Activated CD4-positive, CD25-positive, alpha-beta regulatory T cell treated with anti-CD3 and anti-CD28 coated beads, Interleukin-2, amount 50 U/mL, for 72 hours (primary cell): ENCODE measurements at regions not wholly inside any gene's neighbourhood (a gene's known extent, or its start where the extent isn't known, plus 50 kb on each side); places are given as distances from the start of the nearest gene placed in this dataset.
"Not testable (repeated sequence)": the region's sequence is repeated elsewhere in the genome, so short reads cannot be mapped to it uniquely, and the experiment has no call there.

Experiments used
- DNase-seq: peaks from one replicate; pipeline ENCODE4 v3.0.0; 2021

DNA sequence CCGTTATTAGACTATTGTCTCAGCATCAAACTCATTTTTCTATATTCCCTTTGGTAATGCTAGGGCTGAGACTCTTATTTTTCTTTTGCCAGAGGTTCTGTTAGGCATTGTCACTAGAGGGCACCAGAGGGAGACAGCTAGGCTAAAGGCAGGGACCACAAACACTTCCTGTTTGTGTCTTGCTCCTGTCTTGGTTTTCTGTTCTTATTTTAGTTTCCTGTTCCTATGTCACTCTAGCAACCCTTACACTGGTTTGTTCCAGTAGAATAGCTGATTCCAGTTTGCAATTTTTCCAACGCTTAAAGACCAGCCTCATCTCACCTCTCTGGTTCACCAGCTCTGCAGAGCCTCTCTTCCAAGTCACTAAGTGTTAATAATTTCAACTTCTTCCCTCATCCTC lies 772.0 kb downstream of the DIAPH3 start:
- peak; percentile 31 for DNase-seq

DNA sequence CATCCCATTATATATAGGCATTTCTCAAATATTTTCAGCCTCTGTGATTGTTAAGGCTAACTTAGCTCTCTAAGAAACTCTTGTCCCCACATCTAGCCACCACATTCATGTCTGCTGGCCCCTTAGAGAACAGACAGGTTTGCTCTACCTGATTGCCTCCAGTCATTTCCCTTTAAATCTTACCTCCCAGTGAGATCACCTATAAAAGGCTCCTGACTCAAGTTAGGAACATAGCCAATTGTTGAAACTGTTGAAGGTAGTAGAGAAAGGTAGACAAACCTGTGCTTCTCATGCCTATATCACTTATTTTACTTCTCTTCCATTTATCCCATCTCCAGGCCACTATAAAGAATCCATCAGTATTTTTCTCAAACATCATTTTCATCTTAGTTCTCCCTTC lies 771.4 kb downstream of the DIAPH3 start:
- DNase-seq: no peak

DNA sequence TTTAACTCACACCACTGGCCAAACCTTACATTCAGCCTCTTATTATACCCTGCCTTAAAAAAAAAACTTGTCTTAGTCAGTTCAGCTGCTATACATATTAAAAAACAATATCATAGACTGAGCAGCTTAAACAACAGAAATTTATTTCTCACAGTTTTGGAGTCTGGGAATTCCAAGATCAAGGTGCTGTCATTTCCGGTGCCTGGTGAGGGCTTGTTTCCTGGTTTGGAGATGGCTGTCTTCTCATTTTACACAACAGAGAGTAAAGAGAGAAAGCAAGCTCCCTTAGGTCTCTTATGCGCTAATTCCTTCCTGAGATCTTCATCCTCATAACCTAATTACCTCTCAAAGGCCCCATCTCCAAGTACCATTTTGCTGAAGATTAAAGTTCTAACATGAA lies 769.2 kb downstream of the DIAPH3 start:
- no peak for DNase-seq

DNA sequence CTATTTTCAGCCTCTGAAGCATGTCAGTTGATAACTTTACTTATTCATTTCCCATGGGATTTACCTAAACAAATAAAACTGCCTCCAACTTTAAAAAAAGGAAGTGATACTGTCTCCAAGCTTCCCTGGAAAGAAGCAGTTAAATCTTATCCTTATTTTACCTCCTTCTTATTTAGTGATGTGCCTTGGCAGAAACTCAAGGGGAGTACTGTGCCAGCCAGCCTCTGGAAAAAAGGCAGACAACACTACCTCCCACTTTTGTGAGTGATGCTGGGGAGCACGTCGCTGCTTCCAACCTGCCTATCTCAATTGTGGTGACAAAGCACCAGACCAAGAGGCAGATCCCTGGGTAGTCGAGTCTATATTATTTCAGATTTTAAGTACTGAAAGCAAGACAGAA lies 765.6 kb downstream of the DIAPH3 start:
- DNase-seq: no peak

DNA sequence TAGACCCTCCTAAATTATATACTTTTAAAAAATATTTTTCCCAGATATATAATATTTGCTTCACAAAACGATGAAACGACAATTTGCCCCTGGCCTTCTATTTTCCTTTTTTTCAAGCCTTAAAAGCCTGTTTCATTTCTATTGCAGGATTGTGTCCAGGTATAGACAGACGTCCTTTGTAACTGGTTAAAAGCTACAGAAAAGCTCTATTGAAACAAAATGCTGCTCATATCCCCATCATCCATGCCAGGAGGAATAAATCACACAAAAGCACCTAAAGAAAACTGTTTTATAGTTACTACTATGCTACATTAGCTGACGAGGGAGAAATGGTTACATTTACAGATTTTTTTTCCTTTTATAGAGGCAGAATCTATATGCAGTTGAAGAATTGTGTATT lies 765.1 kb downstream of the DIAPH3 start:
- DNase-seq: no peak

DNA sequence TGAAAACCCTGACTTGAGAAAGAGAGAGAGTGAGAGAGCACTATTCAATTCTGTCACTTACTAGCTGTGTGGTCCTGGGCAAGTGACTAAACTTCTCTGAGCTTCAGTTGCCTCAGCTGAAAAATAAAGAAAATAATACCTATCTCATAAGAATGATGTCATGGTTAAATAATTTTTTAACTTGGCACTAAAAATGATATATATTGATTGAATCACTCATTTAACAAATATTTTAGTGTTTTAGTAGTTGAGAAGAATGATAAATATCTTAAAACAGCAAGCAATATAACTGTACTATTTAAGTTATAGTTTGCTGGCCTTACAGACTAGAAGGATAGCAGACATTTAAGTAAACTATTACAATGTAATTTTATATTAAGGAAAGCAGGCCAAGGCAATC lies 764.2 kb downstream of the DIAPH3 start:
- DNase-seq: no peak

DNA sequence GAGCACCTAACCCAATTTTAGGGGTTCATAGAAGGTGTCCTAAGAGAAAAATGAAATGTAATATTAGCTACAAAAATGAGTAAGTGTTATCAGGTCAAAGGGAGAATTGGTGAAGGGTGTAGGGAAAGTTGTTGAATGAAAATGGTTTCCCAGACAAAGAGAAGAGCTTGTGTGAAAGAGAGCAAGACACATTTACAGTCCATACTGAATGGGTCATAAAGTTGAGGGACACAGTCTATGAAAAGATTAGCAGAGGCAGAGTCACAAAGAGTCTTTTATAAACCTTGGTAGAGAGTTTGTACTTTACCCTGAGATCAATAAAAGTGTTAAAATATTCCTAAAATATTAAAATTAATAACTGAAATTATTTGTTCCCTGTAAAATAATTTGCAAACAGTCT lies 759.4 kb downstream of the DIAPH3 start:
- no peak for DNase-seq

DNA sequence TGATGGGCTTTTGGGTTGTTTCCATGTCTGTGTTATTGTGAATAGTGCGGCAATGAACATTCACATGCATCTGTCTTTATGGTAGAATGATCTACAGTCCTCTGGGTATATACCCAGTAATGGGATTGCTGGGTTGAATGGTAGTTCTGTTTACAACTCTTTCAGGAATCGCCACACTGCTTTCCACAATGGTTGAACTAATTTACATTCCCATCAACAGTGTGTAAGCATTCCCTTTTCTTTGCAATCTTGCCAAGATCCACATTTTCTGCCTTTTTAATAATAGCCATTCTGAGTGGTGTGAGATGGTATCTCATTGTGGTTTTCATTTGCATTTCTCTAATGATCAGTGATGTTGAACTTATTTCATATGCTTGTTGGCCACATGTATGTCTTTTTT lies 756.5 kb downstream of the DIAPH3 start:
- DNase-seq: not testable (repeated sequence)

DNA sequence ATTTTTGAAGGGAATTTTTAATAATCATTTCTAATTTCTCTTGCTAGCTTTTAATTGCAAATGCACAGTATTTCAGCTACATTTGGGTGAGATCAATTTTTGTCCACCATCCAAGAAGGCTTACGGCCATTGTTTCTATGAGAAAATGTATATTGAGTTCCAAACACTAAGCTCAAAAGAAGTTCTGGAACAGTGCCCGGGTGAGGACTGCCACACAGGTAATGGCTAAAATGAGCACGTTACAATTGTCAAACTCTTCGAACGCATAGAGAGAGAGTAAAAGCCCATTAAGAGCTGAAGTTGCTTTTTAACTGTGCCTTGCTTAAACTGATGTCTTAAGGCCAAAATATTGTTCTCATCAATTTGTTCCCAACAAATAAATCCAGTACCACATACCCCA lies 755.0 kb downstream of the DIAPH3 start:
- DNase-seq: no peak

DNA sequence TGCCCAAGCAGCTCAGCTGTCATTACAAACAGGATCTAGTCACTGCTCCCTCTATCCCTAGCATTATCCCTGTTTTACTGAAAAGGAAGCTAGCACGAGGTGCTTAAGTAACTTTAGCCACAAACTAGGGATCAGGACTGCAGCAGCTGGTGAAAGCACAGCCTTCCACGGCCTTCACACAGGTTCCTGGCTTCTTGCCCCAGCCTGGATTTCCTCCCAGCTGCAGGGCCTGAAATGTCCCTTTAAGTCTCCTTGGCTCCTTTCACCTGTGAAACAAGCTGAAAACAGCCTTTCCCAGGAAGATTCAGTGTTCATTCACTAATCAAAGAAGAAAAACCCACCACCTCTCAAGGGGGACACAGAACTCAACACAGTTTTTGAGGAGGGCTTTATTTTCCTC lies 754.5 kb downstream of the DIAPH3 start:
- no peak for DNase-seq

DNA sequence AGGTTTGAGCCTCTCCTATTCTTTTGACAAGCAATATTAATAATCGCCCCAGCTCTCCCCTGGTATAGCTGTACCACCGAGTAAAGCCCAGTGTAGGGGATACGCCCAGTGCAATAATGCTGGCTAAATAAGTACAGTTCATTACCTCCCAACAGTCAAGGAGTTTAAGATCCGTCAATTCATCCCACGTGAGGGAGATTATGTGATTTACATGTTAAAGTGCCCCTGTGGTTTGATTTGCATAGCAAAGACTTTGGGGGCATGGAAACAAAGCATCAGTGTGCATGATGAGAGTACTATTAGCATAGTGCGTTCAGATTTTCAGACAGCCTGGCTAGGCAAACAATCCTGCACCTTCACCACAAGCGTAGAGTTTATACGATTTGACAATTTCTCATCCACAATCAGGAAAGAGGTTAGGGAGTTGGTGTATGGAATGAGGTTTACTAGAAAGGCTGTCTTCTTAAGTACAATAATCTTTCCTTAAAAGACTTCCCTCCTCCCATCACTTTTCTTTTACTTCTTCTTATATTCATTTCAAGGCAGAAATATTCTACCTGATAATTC lies 754.0 kb downstream of the DIAPH3 start:
- no peak for DNase-seq

DNA sequence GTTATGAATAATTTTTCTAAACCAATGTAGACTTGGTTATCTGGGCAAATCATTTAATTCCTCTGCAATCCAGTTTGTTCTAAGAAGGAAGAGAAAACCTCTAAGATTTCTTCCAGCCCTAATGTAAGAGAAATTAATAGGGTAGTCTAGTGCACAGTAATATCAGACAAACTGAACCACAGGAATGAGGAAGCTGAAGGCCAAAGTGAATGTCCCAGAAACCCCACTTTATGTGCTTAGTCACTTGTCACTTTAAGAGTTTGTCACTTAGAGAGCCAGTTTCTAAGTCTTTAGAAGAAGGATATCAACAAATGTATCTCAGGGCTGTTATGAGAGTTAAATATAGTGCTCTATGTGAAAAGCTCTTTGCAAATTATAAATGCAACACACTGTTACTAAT lies 750.6 kb downstream of the DIAPH3 start:
- no peak for DNase-seq

DNA sequence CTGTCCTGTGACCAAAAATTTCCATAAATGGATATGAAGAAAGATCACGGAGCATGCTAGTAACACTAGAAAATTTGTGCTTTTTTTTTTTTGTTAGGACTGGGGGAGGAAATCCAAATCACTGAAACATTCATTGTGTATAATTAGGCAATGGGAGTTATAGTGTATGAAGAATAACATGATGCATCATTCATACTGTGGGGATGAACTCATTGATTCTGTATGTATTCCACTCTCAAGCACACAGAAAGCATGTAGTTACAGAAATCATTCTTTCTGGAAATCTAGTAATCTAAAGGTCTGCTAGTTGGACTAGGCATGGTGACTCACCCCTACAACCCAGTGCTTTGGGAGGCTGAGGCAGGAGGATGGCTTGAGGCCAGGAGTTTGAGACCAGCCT lies 749.7 kb downstream of the DIAPH3 start:
- DNase-seq: no peak

DNA sequence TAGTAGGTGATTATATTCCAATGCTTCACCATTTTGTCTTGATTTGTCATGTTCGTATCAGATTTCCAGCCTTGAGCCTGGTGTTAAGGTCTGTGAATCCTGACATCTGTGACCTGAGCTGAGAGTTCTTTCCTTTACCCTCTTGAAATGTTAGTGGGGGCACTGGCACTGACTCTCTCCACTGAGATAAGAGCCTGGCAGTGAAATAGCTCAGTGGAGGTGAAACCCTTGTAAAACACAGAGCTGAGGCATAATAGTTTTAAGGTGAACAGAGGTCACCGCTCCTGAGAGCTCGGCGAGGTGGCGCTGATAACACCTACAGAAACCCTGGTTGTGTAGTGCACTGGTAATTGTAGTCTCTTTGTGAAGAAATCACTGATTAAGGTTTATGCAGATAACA lies 748.2 kb downstream of the DIAPH3 start:
- DNase-seq: no peak

DNA sequence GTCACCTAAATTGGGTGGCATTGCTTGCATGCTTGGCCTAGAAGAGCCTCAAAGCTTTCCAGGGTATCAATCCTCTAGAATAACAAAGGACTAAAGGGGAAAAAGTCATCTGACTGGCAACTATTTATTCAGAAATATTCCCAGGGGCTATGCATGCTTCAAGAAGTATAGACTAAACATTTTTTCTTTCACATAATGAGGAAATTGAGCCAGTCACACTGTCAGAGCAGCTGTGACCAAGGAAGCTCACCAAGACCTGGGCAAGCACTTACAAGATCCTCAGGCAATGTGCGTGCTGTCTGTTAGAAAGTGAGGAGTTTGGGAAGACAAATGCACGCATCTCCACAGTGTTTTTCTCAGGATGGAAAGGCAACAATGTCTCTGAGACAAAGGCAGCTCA lies 747.2 kb downstream of the DIAPH3 start:
- no peak for DNase-seq

DNA sequence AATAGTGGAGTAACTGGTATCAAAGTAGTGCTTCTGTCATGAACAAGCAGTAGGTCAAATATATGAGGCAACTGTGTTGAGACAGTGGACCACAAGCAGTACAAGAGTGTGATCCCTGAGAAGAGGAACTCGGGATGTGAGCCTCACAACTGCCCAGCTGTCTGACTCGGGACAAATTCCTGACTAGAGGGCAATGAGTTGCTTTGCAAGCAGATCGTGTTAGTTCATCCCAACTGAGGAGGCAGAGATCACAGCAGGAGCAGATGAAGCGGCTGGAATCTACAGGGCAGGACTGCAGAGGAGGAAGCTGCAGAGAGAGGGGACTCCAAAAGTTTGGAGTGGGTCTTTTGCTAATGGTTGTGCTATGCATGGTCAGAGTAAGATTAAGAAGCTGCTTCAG lies 741.1 kb downstream of the DIAPH3 start:
- DNase-seq: no peak

DNA sequence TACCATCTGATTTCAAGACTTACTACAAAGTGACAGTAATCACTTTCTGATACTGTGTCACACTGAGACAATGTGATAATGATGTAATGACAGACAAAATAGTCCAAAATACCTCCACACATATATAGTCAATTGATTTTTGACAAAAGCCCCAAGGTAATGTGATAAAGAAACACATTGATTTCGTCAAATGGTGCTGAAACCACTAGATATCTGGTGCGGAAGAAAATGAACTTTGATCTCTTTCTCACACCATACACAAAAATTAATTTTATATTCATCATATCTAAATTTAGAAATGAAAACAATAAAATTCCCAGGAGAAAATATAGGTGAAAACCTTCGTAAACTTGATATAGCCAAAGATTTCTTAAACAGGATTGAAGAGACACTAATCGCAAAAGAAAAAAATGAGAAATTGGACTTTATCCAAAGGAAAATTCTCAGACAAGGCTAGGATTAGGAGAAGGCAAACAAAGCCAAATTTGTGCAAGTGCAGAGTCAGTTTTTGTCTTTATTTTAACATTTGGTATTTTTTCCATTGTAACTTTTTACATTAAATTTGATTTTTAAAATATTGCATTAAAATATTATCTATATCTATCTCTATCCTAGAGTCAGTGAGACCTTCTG lies 739.9 kb downstream of the DIAPH3 start:
- DNase-seq: no peak

DNA sequence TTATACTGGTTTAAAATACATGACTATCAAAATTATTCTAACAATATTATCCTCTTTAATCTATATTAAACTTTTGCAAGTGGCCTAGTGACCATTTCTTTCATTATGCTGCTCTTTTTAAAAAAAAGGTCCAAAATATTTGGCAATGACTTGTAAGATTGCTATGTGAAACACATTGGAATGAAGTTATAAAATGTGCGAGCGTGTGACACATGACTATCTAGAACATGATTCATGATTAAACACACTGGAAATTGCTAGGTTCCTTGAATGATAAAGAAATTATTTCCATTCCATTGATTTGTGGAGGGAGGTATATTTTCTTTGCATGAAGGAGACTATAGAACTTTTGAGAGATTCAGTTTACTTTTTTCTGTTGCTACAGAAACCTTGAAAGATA lies 739.1 kb downstream of the DIAPH3 start:
- DNase-seq: no peak

DNA sequence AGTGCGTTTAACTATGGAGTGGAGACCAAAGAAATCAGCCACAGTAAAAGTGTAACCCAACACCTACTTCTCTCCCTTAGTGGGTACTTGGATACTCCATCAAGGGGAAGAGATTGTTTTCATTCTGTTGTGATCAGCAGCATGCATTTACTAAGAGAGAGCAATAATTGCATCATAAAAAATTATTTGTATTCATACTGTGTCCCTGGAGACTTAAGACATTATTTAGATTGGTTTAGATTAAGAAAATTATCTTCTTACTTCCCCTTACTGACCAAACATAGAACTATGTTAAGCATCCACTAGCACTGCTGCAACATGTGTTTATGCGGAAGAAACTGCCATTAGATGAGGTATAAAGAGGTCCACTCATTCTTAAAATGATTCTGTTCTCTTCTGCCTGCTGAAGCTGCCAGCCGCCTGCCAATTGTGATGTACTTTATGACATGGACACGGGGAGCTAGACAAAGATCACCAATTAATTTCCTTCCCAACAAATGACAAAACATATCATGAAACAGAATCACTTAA lies 738.5 kb downstream of the DIAPH3 start:
- DNase-seq: no peak

DNA sequence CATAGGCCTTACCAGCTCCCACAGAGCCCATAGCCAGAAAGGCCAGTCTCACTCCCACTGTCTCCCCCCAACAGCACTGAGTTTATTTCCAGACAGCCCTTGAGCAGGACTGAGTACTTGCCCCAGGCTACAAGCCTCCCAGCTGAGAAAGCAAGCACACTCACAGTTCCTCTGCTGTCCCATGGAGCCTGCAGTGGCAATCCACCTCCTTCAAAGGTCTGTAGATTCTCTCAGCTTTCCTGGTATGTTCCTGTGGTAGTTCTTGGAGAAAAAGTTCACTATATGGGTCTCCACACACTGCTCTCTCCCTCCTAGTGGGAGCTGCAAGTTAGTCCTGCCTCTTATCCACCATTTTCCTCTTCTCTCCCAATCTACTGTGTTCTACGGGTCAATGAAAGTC lies 728.7 kb downstream of the DIAPH3 start:
- no peak for DNase-seq

DNA sequence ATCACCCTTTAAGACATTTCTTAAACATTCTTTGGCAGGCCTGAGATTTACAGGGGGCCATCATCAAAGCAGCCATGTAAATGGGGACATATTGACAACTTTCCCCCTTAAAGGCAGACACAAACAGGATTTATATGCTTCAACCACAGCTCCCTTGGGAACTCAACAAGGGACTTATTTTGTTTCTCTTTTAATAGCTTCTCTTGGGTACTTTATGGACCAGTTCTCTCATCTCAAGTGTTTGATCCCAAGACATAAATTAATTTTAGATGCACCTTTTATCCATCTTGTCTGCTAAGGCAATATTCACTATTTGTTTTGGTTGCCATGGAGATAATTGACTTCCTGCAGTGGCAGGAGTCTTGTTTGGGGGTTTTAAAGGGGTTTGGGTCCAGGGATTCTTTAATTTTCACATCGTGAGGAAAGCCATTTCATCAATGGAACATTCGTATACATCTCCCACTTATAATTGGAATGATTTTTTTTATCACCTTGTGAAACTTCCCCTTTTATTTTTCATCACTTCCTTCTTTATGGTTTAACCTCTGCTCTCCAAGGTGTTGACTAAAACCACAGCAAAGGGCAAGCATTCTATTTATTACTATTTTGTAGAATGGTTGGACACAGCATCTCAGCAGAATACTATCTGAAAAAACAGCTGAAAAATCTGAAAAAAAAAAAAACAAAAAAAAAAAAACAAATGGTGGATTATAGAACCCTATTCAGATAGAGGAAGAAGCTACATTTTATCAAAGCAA lies 726.0 kb downstream of the DIAPH3 start:
- DNase-seq: no peak

DNA sequence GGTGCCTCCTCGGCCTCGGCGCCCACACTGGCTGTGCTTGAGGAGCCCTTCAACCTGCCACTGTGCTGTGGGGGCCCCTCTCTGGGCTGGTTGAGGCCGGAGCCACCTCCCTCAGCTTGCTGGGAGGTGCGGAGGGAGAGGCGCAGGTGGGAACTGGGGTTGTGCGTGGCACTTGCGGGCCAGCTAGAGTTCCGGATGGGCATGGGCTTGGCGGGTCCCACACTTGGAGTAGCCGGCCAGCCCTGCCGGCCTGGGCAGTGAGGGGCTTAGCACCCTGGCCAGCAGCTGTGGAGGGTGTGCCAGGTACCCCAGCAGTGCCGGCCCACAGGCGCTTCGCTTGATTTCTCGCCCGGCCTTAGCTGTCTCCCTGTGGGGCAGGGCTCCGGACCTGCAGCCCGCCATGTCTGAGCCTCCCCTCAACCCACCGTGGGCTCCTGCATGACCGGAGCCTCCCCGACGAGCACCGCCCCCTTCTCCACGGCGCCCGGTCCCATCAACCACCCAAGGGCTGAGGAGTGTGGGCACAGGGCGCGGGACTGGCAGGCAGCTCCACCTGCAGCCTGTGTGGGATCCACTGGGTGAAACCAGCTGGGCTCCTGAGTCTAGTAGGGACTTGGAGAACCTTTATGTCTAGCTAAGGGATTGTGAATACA lies 723.8 kb downstream of the DIAPH3 start:
- DNase-seq: no peak

DNA sequence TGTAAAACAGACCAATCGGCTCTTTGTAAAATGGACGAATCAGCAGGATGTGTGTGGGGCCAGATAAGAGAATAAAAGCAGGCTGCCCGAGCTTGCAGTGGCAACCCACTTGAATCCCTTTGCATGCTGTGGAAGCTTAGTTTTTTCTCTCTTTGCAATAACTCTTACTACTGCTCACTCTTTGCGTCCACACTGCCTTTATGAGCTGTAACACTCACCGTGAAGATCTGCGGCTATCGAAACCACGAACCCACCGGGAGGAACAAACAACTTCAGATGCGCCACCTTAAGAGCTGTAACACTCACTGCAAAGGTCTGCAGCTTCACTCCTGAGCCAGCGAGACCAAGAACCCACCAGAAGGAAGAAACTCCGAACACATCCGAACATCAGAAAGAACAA lies 722.7 kb downstream of the DIAPH3 start:
- not testable (repeated sequence) for DNase-seq
